ENCODE measurements at regions not wholly inside any gene's neighbourhood (a gene's known extent, or its start where the extent isn't known, plus 50 kb on each side); places are given as distances from the start of the nearest gene placed in this dataset.

GRCh38 chr5:167466992-167467391, 824.5 kb upstream of the WWC1 start:
- H3K9me3 ChIP-seq (ENCODE audit: low read depth): no peaks in the 10 kb centered on the region
- H3K4me2 ChIP-seq: no peak overlapping the region
- H3K79me2 ChIP-seq: no peaks in the 10 kb centered on the region
- DNase-seq (ENCODE audit: low spot score): no peak
- H2AFZ ChIP-seq: no peak overlapping the region
- no peaks in the 10 kb centered on the region for H3K36me3 ChIP-seq (replicated peaks; ENCODE audit: insufficient read depth, low read depth)
- H3K4me3 ChIP-seq: no peak overlapping the region
- no peak overlapping the region for H3K27ac ChIP-seq
- TF ChIP-seq CTCF (IDR thresholded peaks at IDR 0.05; ENCODE audit: poor library complexity): no peak
- no peak for TF ChIP-seq EZH2phosphoT487 (IDR thresholded peaks at IDR 0.05; ENCODE audit: low read depth, severe bottlenecking, unreplicated experiment)
- TF ChIP-seq EZH2 (IDR thresholded peaks at IDR 0.05; ENCODE audit: borderline replicate concordance): no peak
- H3K9me2 ChIP-seq (replicated peaks; ENCODE audit: insufficient read depth): no peaks in the 10 kb centered on the region
- H4K20me1 ChIP-seq (ENCODE audit: insufficient read depth, poor library complexity, severe bottlenecking): no peaks in the 10 kb centered on the region
- no peaks in the 10 kb centered on the region for H3K27me3 ChIP-seq
- H3K4me1 ChIP-seq (ENCODE audit: insufficient read depth): no peaks in the 10 kb centered on the region
- 66% methylated on average over 5 of the region's 5 CpGs for WGBS (ENCODE audit: low lambda C conversion rate, missing lambda C conversion rate)

GRCh38 chr5:167472566-167473108, 818.8 kb upstream of the WWC1 start:
- Histone ChIP-seq H3K9me3 (ENCODE audit: low read depth) (no peaks in the 10 kb centered on the region), H3K27ac (no peak overlapping the region), H3K79me2 (no peaks in the 10 kb centered on the region), H3K4me3 (no peak overlapping the region), H2AFZ (no peak overlapping the region), H3K4me1 (ENCODE audit: insufficient read depth) (no peaks in the 10 kb centered on the region), H3K9me2 (replicated peaks; ENCODE audit: insufficient read depth) (no peaks in the 10 kb centered on the region), H3K27me3 (no peaks in the 10 kb centered on the region), H4K20me1 (ENCODE audit: insufficient read depth, poor library complexity, severe bottlenecking) (no peaks in the 10 kb centered on the region), H3K4me2 (no peak overlapping the region), H3K36me3 (replicated peaks; ENCODE audit: insufficient read depth, low read depth) (no peaks in the 10 kb centered on the region)
- 76% methylated on average over 5 of the region's 5 CpGs for WGBS (ENCODE audit: low lambda C conversion rate, missing lambda C conversion rate)
- no peak for TF ChIP-seq EZH2phosphoT487 (IDR thresholded peaks at IDR 0.05; ENCODE audit: low read depth, severe bottlenecking, unreplicated experiment)
- TF ChIP-seq CTCF (IDR thresholded peaks at IDR 0.05; ENCODE audit: poor library complexity): no peak
- TF ChIP-seq EZH2 (IDR thresholded peaks at IDR 0.05; ENCODE audit: borderline replicate concordance): no peak
- DNase-seq (ENCODE audit: low spot score): no peak

GRCh38 chr5:167478188-167478587, 813.3 kb upstream of the WWC1 start:
- H4K20me1 ChIP-seq (ENCODE audit: insufficient read depth, poor library complexity, severe bottlenecking): no peaks in the 10 kb centered on the region
- no peak overlapping the region for H3K4me3 ChIP-seq
- H2AFZ ChIP-seq: no peak overlapping the region
- H3K9me3 ChIP-seq (ENCODE audit: low read depth): no peaks in the 10 kb centered on the region
- no peaks in the 10 kb centered on the region for H3K9me2 ChIP-seq (replicated peaks; ENCODE audit: insufficient read depth)
- no peaks in the 10 kb centered on the region for H3K27me3 ChIP-seq
- no peak overlapping the region for H3K27ac ChIP-seq
- H3K4me1 ChIP-seq (ENCODE audit: insufficient read depth): no peaks in the 10 kb centered on the region
- no peaks in the 10 kb centered on the region for H3K36me3 ChIP-seq (replicated peaks; ENCODE audit: insufficient read depth, low read depth)
- no peak for DNase-seq (ENCODE audit: low spot score)
- no peaks in the 10 kb centered on the region for H3K79me2 ChIP-seq
- H3K4me2 ChIP-seq: no peak overlapping the region
- WGBS (ENCODE audit: low lambda C conversion rate, missing lambda C conversion rate): 64% methylated on average over 2 of the region's 2 CpGs
- TF ChIP-seq CTCF (IDR thresholded peaks at IDR 0.05; ENCODE audit: poor library complexity): no peak
- no peak for TF ChIP-seq EZH2phosphoT487 (IDR thresholded peaks at IDR 0.05; ENCODE audit: low read depth, severe bottlenecking, unreplicated experiment)
- no peak for TF ChIP-seq EZH2 (IDR thresholded peaks at IDR 0.05; ENCODE audit: borderline replicate concordance)

- Histone ChIP-seq H3K79me2 (no peaks in the 10 kb centered on the region), H3K9me2 (replicated peaks; ENCODE audit: insufficient read depth) (no peaks in the 10 kb centered on the region), H3K36me3 (replicated peaks; ENCODE audit: insufficient read depth, low read depth) (no peaks in the 10 kb centered on the region), H3K27ac (no peak overlapping the region), H3K4me3 (no peak overlapping the region), H3K4me2 (no peak overlapping the region), H4K20me1 (ENCODE audit: insufficient read depth, poor library complexity, severe bottlenecking) (no peaks in the 10 kb centered on the region), H3K9me3 (ENCODE audit: low read depth) (no peaks in the 10 kb centered on the region), H2AFZ (no peak overlapping the region), H3K27me3 (no peaks in the 10 kb centered on the region), H3K4me1 (ENCODE audit: insufficient read depth) (no peaks in the 10 kb centered on the region)
- TF ChIP-seq EZH2 (IDR thresholded peaks at IDR 0.05; ENCODE audit: borderline replicate concordance) (no peak), CTCF (IDR thresholded peaks at IDR 0.05; ENCODE audit: poor library complexity) (no peak), EZH2phosphoT487 (IDR thresholded peaks at IDR 0.05; ENCODE audit: low read depth, severe bottlenecking, unreplicated experiment) (no peak)
- 80% methylated on average over 4 of the region's 4 CpGs for WGBS (ENCODE audit: low lambda C conversion rate, missing lambda C conversion rate)
- no peak for DNase-seq (ENCODE audit: low spot score)
Measured at GRCh38 chr5:167479779-167480178, 811.7 kb upstream of the WWC1 start.

Data from hepatocyte (in vitro differentiated cells).